Stomach (tissue), 8 donors: ENCODE measurements at regions not wholly inside any gene's neighbourhood (a gene's known extent, or its start where the extent isn't known, plus 50 kb on each side); places are given as distances from the start of the nearest gene placed in this dataset.

Experiments
- DNase-seq, 2 donors: peaks; one replicate each; pipeline versions ENCODE4 v3.0.0 to v3.0.0-alpha.2; 2013 to 2019
- H3K27ac ChIP-seq, 5 donors: fragments of 200-600 bp in 4 of 5; sonication (generic) in 4 of 5; one replicate each; pipeline ENCODE4 v1.5.1; 2013 to 2019; ENCODE audit warnings: mild to moderate bottlenecking in 1 of 5, moderate library complexity in 1 of 5
- H3K27me3 ChIP-seq, 3 donors: fragments of 200-600 bp; sonication (generic); one replicate each; pipeline ENCODE4 v1.5.1; 2017 to 2019; ENCODE audit warnings: mixed run types in 1 of 3
- H3K36me3 ChIP-seq, 4 donors: fragments of 200-600 bp; sonication (generic); 1 replicate in 3 of 4; 2 replicates in 1 of 4; pipeline ENCODE4 v1.5.1; 2016 to 2019
- H3K4me1 ChIP-seq, 4 donors: fragments of 200-600 bp; sonication (generic); one replicate each; pipeline ENCODE4 v1.5.1; 2016 to 2019
- H3K4me3 ChIP-seq, 4 donors: fragments of 200-600 bp; sonication (generic) in 3 of 4; one replicate each; pipeline ENCODE4 v1.5.1; 2016 to 2019; ENCODE audit warnings: mild to moderate bottlenecking in 1 of 4
- H3K9me3 ChIP-seq, 4 donors: fragments of 200-600 bp; sonication (generic); one replicate each; pipeline ENCODE4 v1.5.1; 2016 to 2019
- CTCF ChIP-seq, 7 experiments: fragments of 450-650 bp in 4 of 7; fragments of 200-600 bp in 3 of 7; sonication (generic) in 3 of 7; IDR thresholded peaks; one replicate each; pipeline ENCODE4 v1.5.1; 2016 to 2019; ENCODE audit warnings: antibody characterized with exemption in 7 of 7, control low read depth in 2 of 7, mild to moderate bottlenecking in 1 of 7
- EP300 ChIP-seq: sonication (generic); formaldehyde crosslinking; IDR thresholded peaks from one replicate; pipeline ENCODE4 v1.6.1; 2017; ENCODE audit warnings: antibody characterized with exemption
- POLR2A ChIP-seq, 4 donors: fragments of 450-650 bp; IDR thresholded peaks; one replicate each; pipeline ENCODE4 v1.6.1; 2016; ENCODE audit warnings: antibody characterized with exemption in 4 of 4, control low read depth in 2 of 4, mild to moderate bottlenecking in 1 of 4, moderate library complexity in 1 of 4
- POLR2AphosphoS5 ChIP-seq, 3 donors: sonication (generic); formaldehyde crosslinking; IDR thresholded peaks; one replicate each; pipeline ENCODE4 v1.6.1; 2016; ENCODE audit warnings: antibody characterized with exemption in 3 of 3
- WGBS, 5 donors: extraction: QIAGEN DNeasy Blood & Tissue Kit in 3 of 5; methylation state at CpG; one replicate each; pipeline versions ENCODE4 v1.1.5 to v1.1.7; 2013 to 2018; 5-methylcytosine and 5-hydroxymethylcytosine counted together
- intact Hi-C: fragments of 100-400 bp; cut with DNase I; formaldehyde crosslinking; loops from one replicate; pipeline ENCODE4 v1.15.1; 2023; ENCODE audit warnings: low total_unique reads
- donor health status: healthy with polysubstance abuse.
- donor health status: Bipolar disorder and iron deficiency.
- donor health status: healthy.

DNA sequence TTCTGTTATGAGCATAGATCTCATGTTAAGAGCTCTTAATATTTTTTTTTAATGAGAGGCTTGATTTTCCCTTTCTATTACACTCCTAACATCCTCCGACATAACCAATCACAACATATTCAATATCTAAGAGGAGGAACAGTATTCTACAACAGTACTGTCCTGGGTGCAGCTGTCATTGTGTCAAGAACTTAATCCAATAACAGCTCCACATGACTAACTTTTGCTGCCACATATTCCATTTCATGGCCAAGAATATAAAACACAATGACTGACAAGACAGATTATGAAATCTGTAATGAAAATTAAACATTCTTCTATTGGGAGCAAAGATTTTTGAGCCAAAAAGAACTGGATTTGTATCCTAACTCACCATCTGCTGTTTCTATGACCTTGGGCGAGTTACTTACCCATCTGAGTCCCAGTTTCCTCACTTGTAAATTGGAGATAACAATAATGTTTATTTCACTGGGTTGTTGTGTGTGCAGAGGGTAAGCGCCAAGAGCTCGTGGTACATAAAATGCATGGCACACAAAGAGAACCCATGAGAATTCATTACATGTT is 405.6 kb downstream of the SPRY1 start:
- H3K4me3 ChIP-seq, result no peak overlapping the region
- TF ChIP-seq EP300 (no peak), CTCF (IDR thresholded peaks at IDR 0.05) (no peak), POLR2A (IDR thresholded peaks at IDR 0.05) (no peak), POLR2AphosphoS5 (IDR thresholded peaks at IDR 0.05) (no peak)

GRCh38 chr4:123802933-123803332 is 406.3 kb downstream of the SPRY1 start:
- no peak for TF ChIP-seq CTCF (IDR thresholded peaks at IDR 0.05)
- TF ChIP-seq EP300, result no peak
- no peak for TF ChIP-seq POLR2AphosphoS5 (IDR thresholded peaks at IDR 0.05)
- no peak for TF ChIP-seq POLR2A (IDR thresholded peaks at IDR 0.05)
- DNase-seq, result peak in 1 of 2 donors; percentile 43
- Histone ChIP-seq H3K27ac (peak overlapping the region in 1 of 5 donors; percentile 40), H3K4me1 (peaks cover 0 to 10% (median 0%) of the 10 kb centered on the region in 4 donors), H3K27me3 (no peaks in the 10 kb centered on the region), H3K4me3 (no peak overlapping the region), H3K9me3 (peaks cover 0 to 9% (median 4%) of the 10 kb centered on the region in 4 donors), H3K36me3 (no peaks in the 10 kb centered on the region)
- WGBS, 5 donors, result 65 to 73% (median 69%) methylated on average over 2 of the region's 2 CpGs
- intact Hi-C loops, result no loop called here

More for the DNA sequence above, 405.6 kb downstream of the SPRY1 start:
- H3K9me3 ChIP-seq, result peaks cover 0 to 17% (median 4%) of the 10 kb centered on the region in 4 donors
- no peaks in the 10 kb centered on the region for H3K36me3 ChIP-seq
- intact Hi-C loops, result no loop called here
- H3K27me3 ChIP-seq, result no peaks in the 10 kb centered on the region
- no peak for DNase-seq
- H3K27ac ChIP-seq, result peak overlapping the region in 1 of 5 donors; percentile 40
- 89 to 97% (median 93%) methylated on average over 4 of the region's 4 CpGs for WGBS, 5 donors
- H3K4me1 ChIP-seq, result peaks cover 0 to 10% (median 0%) of the 10 kb centered on the region in 4 donors

GRCh38 chr4:123804196-123804721 is 407.7 kb downstream of the SPRY1 start:
- Histone ChIP-seq H3K27me3 (no peaks in the 10 kb centered on the region), H3K4me3 (no peak overlapping the region), H3K36me3 (no peaks in the 10 kb centered on the region), H3K4me1 (peaks cover 0 to 10% (median 0%) of the 10 kb centered on the region in 4 donors), H3K9me3 (no peaks in the 10 kb centered on the region), H3K27ac (no peak overlapping the region)
- 72 to 86% (median 81%) methylated on average over 3 of the region's 3 CpGs for WGBS, 5 donors
- DNase-seq, result no peak
- no peak for TF ChIP-seq EP300
- TF ChIP-seq POLR2A (IDR thresholded peaks at IDR 0.05), result no peak
- no peak for TF ChIP-seq POLR2AphosphoS5 (IDR thresholded peaks at IDR 0.05)
- no peak for TF ChIP-seq CTCF (IDR thresholded peaks at IDR 0.05)
- intact Hi-C loops, result no loop called here

GRCh38 chr4:123806056-123806455 is 409.5 kb downstream of the SPRY1 start:
- H3K36me3 ChIP-seq, result no peaks in the 10 kb centered on the region
- 55 to 95% (median 80%) methylated on average over 1 of the region's 1 CpG for WGBS, 5 donors
- no peaks in the 10 kb centered on the region for H3K27me3 ChIP-seq
- intact Hi-C loops, result no loop called here
- TF ChIP-seq CTCF (IDR thresholded peaks at IDR 0.05) (no peak), POLR2AphosphoS5 (IDR thresholded peaks at IDR 0.05) (no peak), POLR2A (IDR thresholded peaks at IDR 0.05) (no peak), EP300 (no peak)
- no peak for DNase-seq
- no peak overlapping the region for H3K4me3 ChIP-seq
- no peaks in the 10 kb centered on the region for H3K9me3 ChIP-seq
- H3K27ac ChIP-seq, result no peak overlapping the region
- peaks cover 0 to 10% (median 0%) of the 10 kb centered on the region in 4 donors for H3K4me1 ChIP-seq
